Ishikawa (cell line): ENCODE measurements at regions not wholly inside any gene's neighbourhood (a gene's known extent, or its start where the extent isn't known, plus 50 kb on each side); places are given as distances from the start of the nearest gene placed in this dataset.

ENCODE experiments used
- CEBPB ChIP-seq: IDR thresholded peaks from 2 replicates; pipeline ENCODE4 v1.6.1; 2012
- CREB1 ChIP-seq: IDR thresholded peaks from 2 replicates; pipeline ENCODE4 v1.6.1; 2012; ENCODE audit warnings: low read depth
- FOXM1 ChIP-seq: IDR thresholded peaks from 2 replicates; pipeline ENCODE4 v1.6.1; 2012; ENCODE audit warnings: low read depth, borderline replicate concordance
- MAX ChIP-seq: IDR thresholded peaks from 2 replicates; pipeline ENCODE4 v1.6.1; 2012
- RAD21 ChIP-seq: IDR thresholded peaks from 2 replicates; pipeline ENCODE4 v1.6.1; 2012; ENCODE audit warnings: low read depth
- TCF12 ChIP-seq: IDR thresholded peaks from 2 replicates; pipeline ENCODE4 v1.6.1; 2012; ENCODE audit warnings: low read depth
- TEAD4 ChIP-seq: IDR thresholded peaks from 2 replicates; pipeline ENCODE4 v1.6.1; 2012
- YY1 ChIP-seq: IDR thresholded peaks from 2 replicates; pipeline ENCODE4 v1.6.1; 2012; ENCODE audit warnings: low read depth
- TF ChIP-seq, protein P1 (sequence below): IDR thresholded peaks from 2 replicates; pipeline ENCODE4 v1.6.1; 2012; ENCODE audit warnings: low read depth, mild to moderate bottlenecking

DNA sequence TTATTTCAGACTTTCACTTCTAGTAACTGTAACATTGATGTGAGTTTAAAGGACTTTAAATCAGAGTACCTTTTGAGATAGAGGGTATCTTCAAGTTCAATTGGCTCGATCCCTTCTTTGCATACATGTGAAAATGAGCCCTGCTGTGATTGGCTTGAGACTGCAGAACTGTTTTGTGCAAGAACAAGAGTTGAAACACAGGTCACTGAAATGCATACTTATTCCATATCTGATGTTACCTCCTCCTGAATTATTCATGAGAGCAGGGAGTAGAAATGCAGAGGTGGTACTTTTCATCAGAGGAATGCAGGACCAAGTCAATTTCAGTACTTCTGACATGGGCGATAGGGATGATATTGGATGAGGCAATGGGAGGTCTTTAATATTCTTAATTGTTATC lies 459.5 kb downstream of the TLR4 start:
- TF ChIP-seq TCF12 (no peak), FOXM1 (no peak), YY1 (no peak), CEBPB (no peak), RAD21 (no peak), MAX (no peak), CREB1 (no peak), TEAD4 (no peak)
- TF ChIP-seq, protein P1, sequence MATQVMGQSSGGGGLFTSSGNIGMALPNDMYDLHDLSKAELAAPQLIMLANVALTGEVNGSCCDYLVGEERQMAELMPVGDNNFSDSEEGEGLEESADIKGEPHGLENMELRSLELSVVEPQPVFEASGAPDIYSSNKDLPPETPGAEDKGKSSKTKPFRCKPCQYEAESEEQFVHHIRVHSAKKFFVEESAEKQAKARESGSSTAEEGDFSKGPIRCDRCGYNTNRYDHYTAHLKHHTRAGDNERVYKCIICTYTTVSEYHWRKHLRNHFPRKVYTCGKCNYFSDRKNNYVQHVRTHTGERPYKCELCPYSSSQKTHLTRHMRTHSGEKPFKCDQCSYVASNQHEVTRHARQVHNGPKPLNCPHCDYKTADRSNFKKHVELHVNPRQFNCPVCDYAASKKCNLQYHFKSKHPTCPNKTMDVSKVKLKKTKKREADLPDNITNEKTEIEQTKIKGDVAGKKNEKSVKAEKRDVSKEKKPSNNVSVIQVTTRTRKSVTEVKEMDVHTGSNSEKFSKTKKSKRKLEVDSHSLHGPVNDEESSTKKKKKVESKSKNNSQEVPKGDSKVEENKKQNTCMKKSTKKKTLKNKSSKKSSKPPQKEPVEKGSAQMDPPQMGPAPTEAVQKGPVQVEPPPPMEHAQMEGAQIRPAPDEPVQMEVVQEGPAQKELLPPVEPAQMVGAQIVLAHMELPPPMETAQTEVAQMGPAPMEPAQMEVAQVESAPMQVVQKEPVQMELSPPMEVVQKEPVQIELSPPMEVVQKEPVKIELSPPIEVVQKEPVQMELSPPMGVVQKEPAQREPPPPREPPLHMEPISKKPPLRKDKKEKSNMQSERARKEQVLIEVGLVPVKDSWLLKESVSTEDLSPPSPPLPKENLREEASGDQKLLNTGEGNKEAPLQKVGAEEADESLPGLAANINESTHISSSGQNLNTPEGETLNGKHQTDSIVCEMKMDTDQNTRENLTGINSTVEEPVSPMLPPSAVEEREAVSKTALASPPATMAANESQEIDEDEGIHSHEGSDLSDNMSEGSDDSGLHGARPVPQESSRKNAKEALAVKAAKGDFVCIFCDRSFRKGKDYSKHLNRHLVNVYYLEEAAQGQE: no peak
